ENCODE measurements at regions not wholly inside any gene's neighbourhood (a gene's known extent, or its start where the extent isn't known, plus 50 kb on each side); places are given as distances from the start of the nearest gene placed in this dataset.

- Histone ChIP-seq H3K4me3 (no peak overlapping the region), H3K27me3 (no peaks in the 10 kb centered on the region), H3K9me3 (no peaks in the 10 kb centered on the region), H3K4me1 (no peaks in the 10 kb centered on the region), H3K36me3 (no peaks in the 10 kb centered on the region), H3K27ac (no peak overlapping the region)
- TF ChIP-seq POLR2A (IDR thresholded peaks at IDR 0.05): no peak
- no peak for TF ChIP-seq CTCF (IDR thresholded peaks at IDR 0.05)
- intact Hi-C loops (cut with DNase I; ENCODE audit: low total_unique reads): no loop called here
- DNase-seq: no peak
Observed at GRCh38 chr15:70208332-70208731, 110.6 kb upstream of the TLE3 start.

- no peaks in the 10 kb centered on the region for H3K4me1 ChIP-seq
- intact Hi-C loops (cut with DNase I; ENCODE audit: low total_unique reads): no loop called here
- no peaks in the 10 kb centered on the region for H3K27me3 ChIP-seq
- DNase-seq: no peak
- no peaks in the 10 kb centered on the region for H3K9me3 ChIP-seq
- TF ChIP-seq CTCF (IDR thresholded peaks at IDR 0.05) (no peak), POLR2A (IDR thresholded peaks at IDR 0.05) (no peak)
- H3K27ac ChIP-seq: no peak overlapping the region
- H3K36me3 ChIP-seq: no peaks in the 10 kb centered on the region
- H3K4me3 ChIP-seq: no peak overlapping the region
Observed at GRCh38 chr15:70206668-70207067, 109.0 kb upstream of the TLE3 start.

GRCh38 chr15:70204652-70205051 is 106.9 kb upstream of the TLE3 start:
- Histone ChIP-seq H3K9me3 (no peaks in the 10 kb centered on the region), H3K4me1 (no peaks in the 10 kb centered on the region), H3K27ac (no peak overlapping the region), H3K27me3 (no peaks in the 10 kb centered on the region), H3K36me3 (no peaks in the 10 kb centered on the region), H3K4me3 (no peak overlapping the region)
- TF ChIP-seq POLR2A (IDR thresholded peaks at IDR 0.05) (no peak), CTCF (IDR thresholded peaks at IDR 0.05) (no peak)
- DNase-seq: no peak
- intact Hi-C loops (cut with DNase I; ENCODE audit: low total_unique reads): no loop called here

- Histone ChIP-seq H3K4me3 (no peak overlapping the region), H3K27me3 (no peaks in the 10 kb centered on the region), H3K4me1 (no peaks in the 10 kb centered on the region), H3K27ac (no peak overlapping the region), H3K9me3 (no peaks in the 10 kb centered on the region), H3K36me3 (no peaks in the 10 kb centered on the region)
- no peak for DNase-seq
- intact Hi-C loops (cut with DNase I; ENCODE audit: low total_unique reads): no loop called here
- no peak for TF ChIP-seq CTCF (IDR thresholded peaks at IDR 0.05)
- no peak for TF ChIP-seq POLR2A (IDR thresholded peaks at IDR 0.05)
Observed at GRCh38 chr15:70203981-70204560, 106.4 kb upstream of the TLE3 start.

- intact Hi-C loops (cut with DNase I; ENCODE audit: low total_unique reads): no loop called here
- no peak for DNase-seq
- no peak overlapping the region for H3K27ac ChIP-seq
Observed at GRCh38 chr15:70202756-70203155, 105.0 kb upstream of the TLE3 start.

More at GRCh38 chr15:70202756-70203155, 105.0 kb upstream of the TLE3 start:
- Histone ChIP-seq H3K36me3 (no peaks in the 10 kb centered on the region), H3K4me1 (no peaks in the 10 kb centered on the region), H3K9me3 (no peaks in the 10 kb centered on the region), H3K27me3 (no peaks in the 10 kb centered on the region), H3K4me3 (no peak overlapping the region)
- TF ChIP-seq POLR2A (IDR thresholded peaks at IDR 0.05) (no peak), CTCF (IDR thresholded peaks at IDR 0.05) (no peak)
